ENCODE measurements at regions not wholly inside any gene's neighbourhood (a gene's known extent, or its start where the extent isn't known, plus 50 kb on each side); places are given as distances from the start of the nearest gene placed in this dataset.
"Not testable (repeated sequence)": the region's sequence is repeated elsewhere in the genome, so short reads cannot be mapped to it uniquely, and the experiment has no call there.

DNA sequence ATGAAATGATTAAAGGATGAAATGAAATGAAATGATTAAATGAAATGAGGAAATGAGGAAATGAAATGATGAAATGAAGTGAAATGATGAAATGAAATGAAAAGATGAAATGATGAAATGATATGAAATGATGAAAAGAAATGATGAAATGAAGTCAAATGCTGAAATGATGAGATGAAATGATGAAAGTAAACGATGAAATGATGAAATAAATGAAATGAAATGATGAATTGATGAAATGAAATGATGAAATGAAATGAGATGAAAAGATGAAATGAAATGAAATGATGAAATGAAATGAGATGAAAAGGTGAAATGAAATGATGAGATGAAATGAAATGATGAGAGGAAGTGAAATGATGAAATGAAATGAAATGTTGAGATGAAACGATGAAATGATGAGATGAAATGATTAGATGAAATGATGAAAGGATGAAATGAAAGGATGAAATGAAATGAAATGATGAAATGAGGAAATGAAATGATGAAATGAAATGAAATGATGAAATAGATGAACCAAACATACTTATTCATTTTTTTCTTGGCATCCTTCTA lies 327.2 kb upstream of the WSB1 start:
- TF ChIP-seq, protein P1, sequence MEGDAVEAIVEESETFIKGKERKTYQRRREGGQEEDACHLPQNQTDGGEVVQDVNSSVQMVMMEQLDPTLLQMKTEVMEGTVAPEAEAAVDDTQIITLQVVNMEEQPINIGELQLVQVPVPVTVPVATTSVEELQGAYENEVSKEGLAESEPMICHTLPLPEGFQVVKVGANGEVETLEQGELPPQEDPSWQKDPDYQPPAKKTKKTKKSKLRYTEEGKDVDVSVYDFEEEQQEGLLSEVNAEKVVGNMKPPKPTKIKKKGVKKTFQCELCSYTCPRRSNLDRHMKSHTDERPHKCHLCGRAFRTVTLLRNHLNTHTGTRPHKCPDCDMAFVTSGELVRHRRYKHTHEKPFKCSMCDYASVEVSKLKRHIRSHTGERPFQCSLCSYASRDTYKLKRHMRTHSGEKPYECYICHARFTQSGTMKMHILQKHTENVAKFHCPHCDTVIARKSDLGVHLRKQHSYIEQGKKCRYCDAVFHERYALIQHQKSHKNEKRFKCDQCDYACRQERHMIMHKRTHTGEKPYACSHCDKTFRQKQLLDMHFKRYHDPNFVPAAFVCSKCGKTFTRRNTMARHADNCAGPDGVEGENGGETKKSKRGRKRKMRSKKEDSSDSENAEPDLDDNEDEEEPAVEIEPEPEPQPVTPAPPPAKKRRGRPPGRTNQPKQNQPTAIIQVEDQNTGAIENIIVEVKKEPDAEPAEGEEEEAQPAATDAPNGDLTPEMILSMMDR (IDR thresholded peaks at IDR 0.05; ENCODE audit: low read depth, low read length, poor library complexity, severe bottlenecking) = not testable (repeated sequence)
- not testable (repeated sequence) for TF ChIP-seq EZH2phosphoT487 (IDR thresholded peaks at IDR 0.05; ENCODE audit: borderline replicate concordance, low read length)
